HepG2 (cell line): ENCODE measurements at regions not wholly inside any gene's neighbourhood (a gene's known extent, or its start where the extent isn't known, plus 50 kb on each side); places are given as distances from the start of the nearest gene placed in this dataset.
A peak's percentile ranks its signal among the peaks of the same experiment; 100 is the strongest.

Experiments used
- ATAC-seq: fragments of 200-7000 bp; cut with Tn5 transposase; 3 replicates; pipeline ENCODE4 v1.9.1; 2020; ENCODE audit warnings: mild to moderate bottlenecking, moderate library complexity
- BruUV-seq: library from RNA; stranded (reverse); fragments of 400-500 nt; replicated peaks from 2 replicates; lab custom pipeline; 2021; lab: Mats Ljungman, UMichigan
- CTCF ChIA-PET: fragments of 300-600 bp; formaldehyde crosslinking; extraction: SDS; loops from one replicate; lab custom pipeline; 2021; ENCODE audit warnings: low total read pairs, inconsistent platforms, low intra/inter-chr PET ratio; lab: Yijun Ruan, JAX
- POLR2A ChIA-PET: fragments of 350-600 bp; sonication (Branson Sonifier 250); formaldehyde crosslinking; loops from one replicate; lab custom pipeline; 2020; ENCODE audit warnings: antibody characterized with exemption, inconsistent platforms; lab: Yijun Ruan, JAX
- DNase-seq: peaks from one replicate; pipeline ENCODE4 v3.0.0-alpha.2; 2015; ENCODE audit warnings: low spot score
- FAIRE-seq: peaks from 3 replicates; lab custom pipeline; 2011; peaks lifted over from hg19 to GRCh38; lab: Jason Lieb, UNC
- H2AFZ ChIP-seq: one replicate; pipeline ENCODE4 v1.6.1; 2011; ENCODE audit warnings: low read length, inconsistent platforms
- H3K27ac ChIP-seq: fragments of 300-600 bp; 3 replicates; pipeline ENCODE4 v1.8.0; 2011; ENCODE audit warnings: mixed run types, mild to moderate bottlenecking, mixed read lengths, low read length, inconsistent platforms; ENCODE audit not compliant: insufficient read depth; ENCODE audit errors: extremely low read length
- H3K27me3 ChIP-seq, 2 experiments: fragments of 200-600 bp in 1 of 2; 2 replicates in 1 of 2; 3 replicates in 1 of 2; pipeline versions ENCODE4 v1.6.0 to v1.8.0; 2011; ENCODE audit warnings: low read length in 2 of 2, mild to moderate bottlenecking in 2 of 2, moderate library complexity in 2 of 2, inconsistent platforms in 1 of 2; ENCODE audit not compliant: insufficient read depth in 2 of 2, control insufficient read depth in 1 of 2
- H3K36me3 ChIP-seq, 2 experiments: fragments of 200-600 bp in 1 of 2; replicated peaks in 1 of 2; 2 replicates in 1 of 2; 3 replicates in 1 of 2; pipeline versions ENCODE4 v1.5.1 to v1.8.0; 2011; ENCODE audit warnings: low read length in 2 of 2, inconsistent platforms in 1 of 2; ENCODE audit not compliant: insufficient read depth in 2 of 2, control insufficient read depth in 1 of 2
- H3K4me1 ChIP-seq: 2 replicates; pipeline ENCODE4 v1.5.1; 2012; ENCODE audit warnings: low read length, inconsistent platforms; ENCODE audit not compliant: insufficient read depth
- H3K4me2 ChIP-seq: 2 replicates; pipeline ENCODE4 v1.6.0; 2011; ENCODE audit warnings: low read depth, low read length, inconsistent platforms
- H3K4me3 ChIP-seq, 3 experiments: fragments of 200-600 bp in 1 of 3; sonication (generic), shearing (Covaris generic) in 1 of 3; replicated peaks in 1 of 3; 2 replicates each; pipeline ENCODE4 v1.5.1; 2011 to 2016; ENCODE audit warnings: low read length in 3 of 3, inconsistent platforms in 2 of 3, low read depth in 2 of 3, mild to moderate bottlenecking in 2 of 3, control low read depth in 1 of 3, mixed read lengths in 1 of 3; ENCODE audit not compliant: insufficient read depth in 1 of 3
- H3K79me2 ChIP-seq: one replicate; pipeline ENCODE4 v1.6.1; 2011; ENCODE audit warnings: low read length, inconsistent platforms; ENCODE audit not compliant: insufficient read depth
- H3K9ac ChIP-seq: 2 replicates; pipeline ENCODE4 v1.6.0; 2011; ENCODE audit warnings: mild to moderate bottlenecking, low read depth, low read length, inconsistent platforms; ENCODE audit not compliant: insufficient read depth
- H3K9me3 ChIP-seq: 2 replicates; pipeline ENCODE4 v1.5.1; 2012; ENCODE audit warnings: mild to moderate bottlenecking, low read length
- H4K20me1 ChIP-seq: 2 replicates; pipeline ENCODE4 v1.6.0; 2011; ENCODE audit warnings: inconsistent platforms, mild to moderate bottlenecking, low read length, moderate library complexity; ENCODE audit not compliant: insufficient read depth
- ADNP ChIP-seq: sonication (generic); formaldehyde crosslinking; IDR thresholded peaks from 2 replicates; pipeline ENCODE4 v1.4.0; 2020; ENCODE audit warnings: missing genetic modification reagents
- AFF4 ChIP-seq: sonication (generic); formaldehyde crosslinking; IDR thresholded peaks from 2 replicates; pipeline ENCODE4 v1.4.0; 2020; ENCODE audit warnings: missing genetic modification reagents
- ATF3 ChIP-seq: sonication (generic); formaldehyde crosslinking; IDR thresholded peaks from 2 replicates; pipeline ENCODE4 v1.4.0; 2020; ENCODE audit warnings: missing genetic modification reagents
- CERS6 ChIP-seq: sonication (generic); formaldehyde crosslinking; IDR thresholded peaks from 2 replicates; pipeline ENCODE4 v1.5.0; 2020; ENCODE audit warnings: missing genetic modification reagents
- JARID2 ChIP-seq: sonication (generic); formaldehyde crosslinking; IDR thresholded peaks from 2 replicates; pipeline ENCODE4 v1.8.1; 2023; ENCODE audit warnings: missing genetic modification reagents, inconsistent platforms; ENCODE audit not compliant: insufficient replicate concordance
- MTF1 ChIP-seq: sonication (generic); formaldehyde crosslinking; IDR thresholded peaks from 2 replicates; pipeline ENCODE4 v1.5.0; 2020; ENCODE audit warnings: missing genetic modification reagents
- POGZ ChIP-seq: sonication (generic); formaldehyde crosslinking; IDR thresholded peaks from 2 replicates; pipeline ENCODE4 v1.4.0; 2020; ENCODE audit warnings: mild to moderate bottlenecking, missing genetic modification reagents
- POLR2AphosphoS2 ChIP-seq: IDR thresholded peaks from 2 replicates; pipeline ENCODE4 v1.6.1; 2011; ENCODE audit warnings: low read depth, low read length, improper control_type of control experiment
- SAFB2 ChIP-seq: sonication (generic); formaldehyde crosslinking; IDR thresholded peaks from 2 replicates; pipeline ENCODE4 v1.5.1; 2020; ENCODE audit warnings: missing genetic modification reagents, low read depth, mild to moderate bottlenecking, borderline replicate concordance
- SOX5 ChIP-seq: IDR thresholded peaks from 2 replicates; pipeline ENCODE4 v1.6.1; 2016; ENCODE audit warnings: borderline replicate concordance
- ZBTB42 ChIP-seq: sonication (generic); formaldehyde crosslinking; IDR thresholded peaks from 2 replicates; pipeline ENCODE4 v1.5.0; 2020; ENCODE audit warnings: mild to moderate bottlenecking, missing genetic modification reagents
- ZNF180 ChIP-seq: sonication (generic); formaldehyde crosslinking; IDR thresholded peaks from 2 replicates; pipeline ENCODE4 v1.4.0; 2020; ENCODE audit warnings: low read depth, missing genetic modification reagents, borderline replicate concordance
- ZNF496 ChIP-seq: sonication (generic); formaldehyde crosslinking; IDR thresholded peaks from 2 replicates; pipeline ENCODE4 v1.8.1; 2023; ENCODE audit warnings: mild to moderate bottlenecking, moderate library complexity, missing genetic modification reagents; ENCODE audit not compliant: insufficient replicate concordance
- ZNF549 ChIP-seq: sonication (generic); formaldehyde crosslinking; IDR thresholded peaks from 2 replicates; pipeline ENCODE4 v1.5.0; 2020; ENCODE audit warnings: missing genetic modification reagents
- ZNF678 ChIP-seq: sonication (generic); formaldehyde crosslinking; IDR thresholded peaks from 2 replicates; pipeline ENCODE4 v1.4.0; 2020; ENCODE audit warnings: mild to moderate bottlenecking, missing genetic modification reagents
- WGBS: methylation state at CpG from one replicate; pipeline ENCODE4 v1.1.6; 2017; ENCODE audit warnings: low lambda C conversion rate; 5-methylcytosine and 5-hydroxymethylcytosine counted together
- in situ Hi-C: cut with HindIII; loops from 2 replicates; pipeline ENCODE4 v1.10.0; 2017; ENCODE audit warnings: low pct_unique_long_range_greater_than_20kb; ENCODE audit not compliant: extremely low pct_ligation_motif_present
- intact Hi-C: fragments of 100-400 bp; cut with micrococcal nuclease; formaldehyde crosslinking; loops from one replicate; pipeline ENCODE4 v1.10.0; 2022; ENCODE audit not compliant: unreplicated experiment
- TF ChIP-seq, protein P1 (sequence below): sonication (generic); formaldehyde crosslinking; IDR thresholded peaks from 2 replicates; pipeline ENCODE4 v1.5.0; 2020; ENCODE audit warnings: missing genetic modification reagents, mild to moderate bottlenecking, borderline replicate concordance

DNA sequence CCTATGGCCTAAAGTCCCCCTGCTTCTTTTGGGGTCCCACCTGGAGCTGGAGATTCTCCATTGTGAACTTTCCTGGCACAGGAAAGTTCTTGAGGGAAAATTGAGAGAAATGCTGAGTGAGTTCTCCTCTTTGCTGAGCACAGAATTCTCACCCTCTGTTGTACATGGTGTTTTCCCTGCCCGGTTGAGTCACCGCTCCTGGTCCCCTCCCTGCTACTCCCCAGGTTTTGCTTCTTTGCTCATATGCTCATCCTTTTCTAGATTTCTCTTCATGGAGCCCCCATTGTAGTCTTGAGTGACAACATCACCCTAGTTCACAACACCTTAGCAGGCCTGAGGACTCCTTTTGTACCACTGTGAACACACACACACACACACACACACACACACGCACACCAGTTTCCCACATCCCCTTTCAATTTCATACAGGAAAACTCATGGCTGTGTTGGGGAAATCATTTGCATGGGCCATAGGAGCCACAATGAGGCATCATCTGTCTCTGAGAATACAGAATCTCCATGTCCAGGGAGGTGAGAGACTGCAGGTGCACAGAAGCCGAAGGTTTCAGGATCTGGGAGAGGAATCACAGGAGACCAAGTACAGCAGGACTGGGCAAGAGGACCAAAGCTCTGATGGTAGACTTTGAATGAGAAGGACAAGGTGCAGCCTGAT is 585.3 kb downstream of the GOLGA6L6 start (continued):
- TF ChIP-seq AFF4 (no peak), SOX5 (CRISPR knock-in tag) (no peak), ZBTB42 (CRISPR knock-in tag) (no peak)

- in situ Hi-C loops: no loop called here
- no peak for DNase-seq
- CTCF ChIA-PET: no interaction called here
- Histone ChIP-seq H3K79me2 (no peaks in the 10 kb centered on the region), H3K36me3 (no peaks in the 10 kb centered on the region), H3K4me2 (no peak overlapping the region), H3K4me3 (peak overlapping the region in 2 of 3 experiments; percentile 16 to 28; a peak in 2 of 6 replicates), H3K4me1 (no peaks in the 10 kb centered on the region), H2AFZ (no peak overlapping the region), H3K9me3 (peaks cover 18% of the 10 kb centered on the region; the same call in 1 of the 2 replicates), H4K20me1 (no peaks in the 10 kb centered on the region), H3K9ac (no peak overlapping the region), H3K27me3 (no peaks in the 10 kb centered on the region), H3K27ac (no peak overlapping the region)
- intact Hi-C loops: no loop called here
- POLR2A ChIA-PET: no interaction called here
- no peak for FAIRE-seq
- ATAC-seq: no peak
- BruUV-seq: no TSS peak
- 46% methylated on average over 70 of the region's 70 CpGs for WGBS
- TF ChIP-seq ZNF678 (CRISPR knock-in tag): no peak
- no peak for TF ChIP-seq ZNF180
- no peak for TF ChIP-seq ATF3 (CRISPR knock-in tag)
- TF ChIP-seq ZNF496 (CRISPR knock-in tag): no peak
- no peak for TF ChIP-seq JARID2
- TF ChIP-seq POLR2AphosphoS2: no peak
- no peak for TF ChIP-seq ADNP
- TF ChIP-seq POGZ (CRISPR knock-in tag): no peak
- no peak for TF ChIP-seq SAFB2 (CRISPR knock-in tag)
- no peak for TF ChIP-seq CERS6 (CRISPR knock-in tag)
- TF ChIP-seq, protein P1, sequence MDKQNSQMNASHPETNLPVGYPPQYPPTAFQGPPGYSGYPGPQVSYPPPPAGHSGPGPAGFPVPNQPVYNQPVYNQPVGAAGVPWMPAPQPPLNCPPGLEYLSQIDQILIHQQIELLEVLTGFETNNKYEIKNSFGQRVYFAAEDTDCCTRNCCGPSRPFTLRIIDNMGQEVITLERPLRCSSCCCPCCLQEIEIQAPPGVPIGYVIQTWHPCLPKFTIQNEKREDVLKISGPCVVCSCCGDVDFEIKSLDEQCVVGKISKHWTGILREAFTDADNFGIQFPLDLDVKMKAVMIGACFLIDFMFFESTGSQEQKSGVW (CRISPR knock-in tag): no peak
- no peak for TF ChIP-seq ZNF549 (CRISPR knock-in tag)
- no peak for TF ChIP-seq MTF1
These were observed 597.2 kb downstream of the GOLGA6L6 start for GRCh38 chr15:19944261-19944888.
